Peyer's patch (tissue), 4 donors: ENCODE measurements at regions not wholly inside any gene's neighbourhood (a gene's known extent, or its start where the extent isn't known, plus 50 kb on each side); places are given as distances from the start of the nearest gene placed in this dataset.

Experiments used
- DNase-seq, 3 donors: peaks; one replicate each; pipeline ENCODE4 v3.0.0-alpha.2; 2017 to 2019
- H3K27ac ChIP-seq, 4 donors: fragments of 200-600 bp; sonication (generic); one replicate each; pipeline ENCODE4 v1.5.1; 2016 to 2019
- H3K27me3 ChIP-seq, 2 donors: fragments of 200-600 bp; sonication (generic); one replicate each; pipeline ENCODE4 v1.5.1; 2019
- H3K36me3 ChIP-seq, 3 donors: fragments of 200-600 bp; sonication (generic); one replicate each; pipeline ENCODE4 v1.5.1; 2016 to 2019
- H3K4me1 ChIP-seq, 4 donors: fragments of 200-600 bp; sonication (generic); one replicate each; pipeline ENCODE4 v1.5.1; 2016 to 2019
- H3K4me3 ChIP-seq, 4 donors: fragments of 200-600 bp; sonication (generic); 1 replicate in 3 of 4; 2 replicates in 1 of 4; pipeline ENCODE4 v1.5.1; 2016 to 2019; ENCODE audit warnings: mild to moderate bottlenecking in 1 of 4
- H3K9me3 ChIP-seq, 4 donors: fragments of 200-600 bp; sonication (generic); one replicate each; pipeline ENCODE4 v1.5.1; 2016 to 2019; ENCODE audit warnings: mild to moderate bottlenecking in 1 of 4
- CTCF ChIP-seq, 6 experiments: fragments of 450-650 bp in 4 of 6; fragments of 200-600 bp in 2 of 6; sonication (generic) in 1 of 6; IDR thresholded peaks; one replicate each; pipeline ENCODE4 v1.5.1; 2017 to 2019; ENCODE audit warnings: antibody characterized with exemption in 6 of 6, mild to moderate bottlenecking in 3 of 6, moderate library complexity in 1 of 6
- POLR2A ChIP-seq, 2 donors: fragments of 450-650 bp; IDR thresholded peaks; one replicate each; pipeline ENCODE4 v1.5.1; 2017; ENCODE audit warnings: antibody characterized with exemption in 2 of 2, mild to moderate bottlenecking in 2 of 2, moderate library complexity in 2 of 2

- no peak for TF ChIP-seq CTCF (IDR thresholded peaks at IDR 0.05)
- TF ChIP-seq POLR2A (IDR thresholded peaks at IDR 0.05) = no peak
- Histone ChIP-seq H3K4me1 (no peaks in the 10 kb centered on the region), H3K4me3 (no peak overlapping the region), H3K9me3 (no peaks in the 10 kb centered on the region), H3K27me3 (no peaks in the 10 kb centered on the region), H3K36me3 (no peaks in the 10 kb centered on the region), H3K27ac (no peak overlapping the region)
- DNase-seq = no peak
Observed at GRCh38 chr15:62914461-62915079, 128.0 kb upstream of the TPM1 start.

- DNase-seq = no peak
- Histone ChIP-seq H3K4me1 (no peaks in the 10 kb centered on the region), H3K9me3 (no peaks in the 10 kb centered on the region), H3K4me3 (no peak overlapping the region), H3K36me3 (no peaks in the 10 kb centered on the region), H3K27me3 (no peaks in the 10 kb centered on the region), H3K27ac (peak overlapping the region in 1 of 4 donors; percentile 52)
- TF ChIP-seq CTCF (IDR thresholded peaks at IDR 0.05) (no peak), POLR2A (IDR thresholded peaks at IDR 0.05) (no peak)
Observed at GRCh38 chr15:62920682-62921502, 121.7 kb upstream of the TPM1 start.

GRCh38 chr15:62922514-62922913 is 120.0 kb upstream of the TPM1 start:
- Histone ChIP-seq H3K27me3 (no peaks in the 10 kb centered on the region), H3K4me3 (no peak overlapping the region), H3K9me3 (no peaks in the 10 kb centered on the region), H3K27ac (no peak overlapping the region), H3K36me3 (no peaks in the 10 kb centered on the region), H3K4me1 (no peaks in the 10 kb centered on the region)
- DNase-seq = no peak
- TF ChIP-seq CTCF (IDR thresholded peaks at IDR 0.05) = no peak
- TF ChIP-seq POLR2A (IDR thresholded peaks at IDR 0.05) = no peak

GRCh38 chr15:62925875-62926274 is 116.7 kb upstream of the TPM1 start:
- H3K27me3 ChIP-seq = no peaks in the 10 kb centered on the region
- no peaks in the 10 kb centered on the region for H3K4me1 ChIP-seq
- DNase-seq = no peak
- TF ChIP-seq CTCF (IDR thresholded peaks at IDR 0.05) = no peak
- no peak for TF ChIP-seq POLR2A (IDR thresholded peaks at IDR 0.05)
- H3K9me3 ChIP-seq = no peaks in the 10 kb centered on the region
- H3K27ac ChIP-seq = no peak overlapping the region
- H3K4me3 ChIP-seq = no peak overlapping the region
- H3K36me3 ChIP-seq = no peaks in the 10 kb centered on the region

- TF ChIP-seq CTCF (IDR thresholded peaks at IDR 0.05) (no peak), POLR2A (IDR thresholded peaks at IDR 0.05) (no peak)
- no peaks in the 10 kb centered on the region for H3K9me3 ChIP-seq
- H3K27ac ChIP-seq = no peak overlapping the region
- H3K27me3 ChIP-seq = no peaks in the 10 kb centered on the region
- DNase-seq = no peak
- H3K4me3 ChIP-seq = no peak overlapping the region
- H3K36me3 ChIP-seq = no peaks in the 10 kb centered on the region
- H3K4me1 ChIP-seq = no peaks in the 10 kb centered on the region
Observed at GRCh38 chr15:62927196-62927595, 115.4 kb upstream of the TPM1 start.
